HG03520 (cell line): ENCODE measurements at regions not wholly inside any gene's neighbourhood (a gene's known extent, or its start where the extent isn't known, plus 50 kb on each side); places are given as distances from the start of the nearest gene placed in this dataset.
A peak's percentile ranks its signal among the peaks of the same experiment; 100 is the strongest.
"Not testable (repeated sequence)": the region's sequence is repeated elsewhere in the genome, so short reads cannot be mapped to it uniquely, and the experiment has no call there.

Experiments used
- ATAC-seq: cut with Tn5 transposase; IDR thresholded peaks from one replicate; pipeline ENCODE4 v1.9.1; 2021; ENCODE audit warnings: mild to moderate bottlenecking, moderate library complexity; ENCODE audit not compliant: unreplicated experiment

DNA sequence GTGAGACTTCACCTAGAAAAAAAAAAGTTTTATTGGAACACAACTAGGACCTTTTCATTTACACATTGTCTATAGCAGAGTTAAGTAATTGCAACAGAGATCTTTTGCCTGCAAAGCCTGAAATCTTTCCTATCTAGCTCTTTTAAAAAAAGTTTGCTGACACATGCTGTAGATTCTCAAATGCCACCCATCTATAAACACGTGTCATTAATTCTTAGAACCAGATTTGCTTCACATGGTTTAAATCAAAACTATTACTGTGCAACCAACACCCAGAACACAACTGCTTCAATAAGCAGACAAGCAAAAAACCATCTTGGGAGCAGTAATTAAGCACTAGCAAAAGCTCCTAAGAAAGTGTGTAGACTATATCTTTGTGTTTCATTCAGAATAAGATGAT lies 55.0 kb downstream of the OXSM start:
- ATAC-seq, result no peak

DNA sequence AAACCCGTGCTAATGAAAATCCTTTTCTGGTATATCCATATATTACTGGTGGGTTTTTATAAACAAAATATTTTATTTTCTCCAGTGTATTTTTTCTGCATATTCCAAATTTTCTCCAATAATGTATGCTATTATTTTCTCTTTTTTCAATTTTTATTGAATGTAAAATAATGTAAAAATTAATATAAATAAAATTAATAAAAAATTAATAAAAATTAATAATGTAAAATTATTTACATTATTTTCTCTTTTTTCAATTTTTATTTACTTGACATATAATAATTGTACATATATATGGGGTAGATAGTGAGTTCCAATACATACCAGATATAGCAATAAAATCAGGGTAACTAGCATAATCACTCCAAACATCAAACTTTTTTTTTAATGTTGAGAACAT lies 56.4 kb downstream of the OXSM start:
- ATAC-seq, result no peak

DNA sequence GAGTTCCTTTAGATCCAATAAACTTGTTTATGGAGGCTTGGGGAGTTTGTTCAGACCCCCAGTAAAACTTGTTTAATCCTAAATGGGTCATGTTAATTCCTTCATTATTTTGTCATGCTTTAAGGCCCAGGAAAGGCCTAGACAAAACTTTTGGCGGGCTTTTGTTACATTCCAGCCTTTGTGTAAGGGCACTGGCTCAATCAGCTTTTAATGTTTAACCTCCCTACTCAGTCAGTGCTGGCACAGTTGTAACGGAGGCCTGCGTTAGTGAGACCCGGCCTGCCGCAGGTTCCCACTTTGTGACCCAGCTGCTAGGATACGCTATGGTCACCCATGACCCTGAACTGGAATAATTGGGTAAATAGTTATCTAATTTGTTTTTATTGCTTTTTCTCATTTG lies 59.2 kb downstream of the OXSM start:
- no peak for ATAC-seq

DNA sequence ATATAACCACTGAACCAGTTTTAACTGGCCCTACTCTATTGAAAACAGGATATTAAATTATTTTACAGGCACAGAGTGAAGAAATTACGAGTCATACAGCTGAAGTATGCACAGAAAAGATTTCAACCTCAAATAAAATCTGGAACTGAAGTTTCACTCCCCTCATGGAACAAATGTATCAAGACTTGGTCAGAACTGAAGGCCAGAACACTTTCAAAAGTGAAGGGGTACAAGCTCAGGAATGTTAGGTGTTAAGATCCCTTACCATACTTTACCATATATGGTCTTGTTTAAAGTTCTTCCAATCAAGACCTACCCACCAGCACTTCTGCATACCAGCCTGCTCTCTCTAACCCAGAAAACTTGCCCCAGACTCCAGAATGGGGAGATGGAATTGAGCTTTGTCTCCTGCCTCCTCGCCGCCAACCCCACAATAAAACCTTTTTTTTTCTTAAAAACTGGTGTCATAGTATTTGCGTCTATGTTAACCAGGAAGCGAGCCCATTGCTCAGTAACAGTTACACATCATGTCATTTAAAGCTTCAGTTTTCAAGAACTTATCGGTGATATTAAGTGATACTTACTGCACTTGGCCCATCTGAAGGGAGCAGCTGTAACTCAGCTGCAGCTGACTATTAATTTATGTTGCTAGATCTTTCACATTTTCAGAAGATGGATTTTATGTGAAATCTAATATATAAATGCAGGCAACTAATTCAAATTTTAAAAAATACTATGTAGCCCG lies 59.9 kb downstream of the OXSM start:
- no peak for ATAC-seq

DNA sequence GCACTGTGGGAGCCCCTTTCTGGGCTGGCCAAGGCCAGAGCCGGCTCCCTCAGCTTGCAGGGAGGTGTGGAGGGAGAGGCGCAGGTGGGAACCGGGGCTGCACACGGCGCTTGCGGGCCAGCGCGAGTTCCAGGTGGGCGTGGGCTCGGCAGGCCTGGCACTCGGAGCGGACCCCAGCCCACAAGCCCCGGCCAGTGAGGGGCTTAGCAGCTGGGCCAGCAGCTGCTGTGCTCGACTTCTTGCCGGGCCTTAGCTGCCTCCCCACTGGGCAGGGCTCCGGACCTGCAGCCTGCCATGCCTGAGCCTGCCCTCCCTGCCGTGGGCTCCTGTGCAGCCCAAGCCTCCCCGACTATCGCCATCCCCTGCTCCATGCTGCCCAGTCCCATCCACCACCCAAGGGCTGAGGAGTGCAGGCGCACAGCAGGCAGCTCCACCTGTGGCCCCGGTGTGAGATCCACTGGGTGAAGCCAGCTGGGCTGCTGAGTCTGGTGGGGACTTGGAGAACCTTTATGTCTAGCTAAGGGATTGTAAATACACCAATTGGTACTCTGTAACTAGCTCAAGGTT lies 61.9 kb downstream of the OXSM start:
- not testable (repeated sequence) for ATAC-seq

DNA sequence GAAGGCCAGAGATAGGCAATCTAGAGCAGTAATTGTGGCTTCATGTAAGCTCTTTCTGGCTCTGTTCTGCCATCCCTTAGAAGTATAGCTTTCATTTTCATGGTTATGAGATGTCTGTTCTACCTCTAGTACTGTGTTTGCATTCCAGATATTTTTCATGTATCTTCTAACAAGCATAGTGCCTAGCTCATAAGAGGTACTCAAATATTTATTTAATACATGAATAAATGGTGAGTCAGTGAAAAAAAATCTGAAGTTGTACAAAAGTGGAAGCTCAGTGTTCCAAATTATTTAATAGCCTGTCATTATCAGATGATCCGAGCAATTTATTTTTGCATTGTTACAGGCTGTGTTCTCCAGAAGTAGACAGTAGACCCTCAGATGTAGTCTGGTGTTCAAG lies 64.3 kb downstream of the OXSM start:
- no peak for ATAC-seq

DNA sequence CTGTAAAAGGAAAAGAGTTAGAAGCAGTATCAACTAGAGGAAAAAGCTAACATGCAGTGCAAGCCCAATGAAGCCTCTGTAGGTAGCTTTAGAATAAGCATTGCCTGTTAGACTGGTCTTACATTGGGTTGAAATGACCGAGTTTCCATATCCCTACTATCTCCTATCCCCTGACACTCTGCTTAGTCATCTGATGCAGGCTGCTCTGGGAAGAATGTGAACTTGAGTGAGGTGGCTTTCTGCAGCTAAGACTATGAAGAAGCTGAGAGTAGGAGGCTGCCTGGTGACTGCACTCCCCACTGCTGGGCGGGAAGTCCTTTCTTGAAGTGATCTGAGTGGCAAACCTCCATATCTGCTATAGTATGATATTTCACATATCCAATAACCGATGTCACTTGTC lies 64.7 kb downstream of the OXSM start:
- no peak for ATAC-seq

DNA sequence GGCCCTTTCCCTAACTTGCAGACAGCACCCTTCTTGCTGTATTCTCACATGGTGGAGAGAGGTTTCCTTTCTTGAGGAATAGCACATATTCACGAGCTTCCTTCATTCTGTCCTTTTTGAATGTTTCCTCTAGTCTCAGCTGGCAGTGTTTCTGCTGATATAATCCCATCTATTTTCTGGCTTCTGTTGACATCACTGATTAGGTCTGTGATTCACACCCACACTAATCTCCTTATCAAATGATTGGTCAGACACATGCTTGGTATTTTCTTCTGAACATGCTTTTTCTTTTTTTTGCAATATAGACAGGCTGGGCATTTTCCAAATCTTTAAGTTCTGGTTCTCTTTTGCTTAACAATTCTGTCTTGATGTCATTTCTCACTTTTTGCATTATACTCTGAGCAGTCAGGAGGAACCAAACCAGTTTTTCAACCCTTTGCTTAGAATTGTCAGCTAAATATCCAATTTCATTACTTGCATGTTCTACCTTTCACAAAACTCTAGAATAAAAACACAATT lies 65.4 kb downstream of the OXSM start:
- no peak for ATAC-seq

DNA sequence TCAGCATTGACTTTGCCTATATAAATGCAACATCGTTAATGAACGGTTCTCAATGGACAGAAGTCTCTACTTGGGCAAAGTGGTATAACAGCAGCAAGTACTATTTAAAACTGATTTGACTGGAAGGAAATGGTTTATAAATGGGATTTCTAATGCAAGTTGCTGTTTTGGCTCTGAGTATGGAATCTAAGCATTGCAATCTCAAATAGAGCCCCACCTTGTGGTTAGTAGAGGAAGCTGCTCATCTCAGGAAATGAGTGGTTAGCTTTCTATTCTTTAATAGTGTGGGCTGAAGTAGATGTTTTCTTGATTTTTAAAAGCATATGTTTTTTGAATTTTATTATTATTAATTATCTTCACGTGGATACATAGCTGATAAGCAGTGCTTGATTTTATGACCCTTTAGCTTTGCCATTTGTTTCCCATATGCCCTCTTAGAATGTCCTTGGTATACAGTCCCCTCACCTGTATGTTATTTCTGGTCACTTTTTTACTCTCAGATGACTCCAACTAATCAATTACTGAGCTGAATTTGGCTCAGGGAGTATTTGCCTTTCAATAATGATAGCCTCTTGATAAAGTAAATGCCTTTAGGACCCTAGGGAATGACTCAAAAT lies 67.1 kb downstream of the OXSM start:
- ATAC-seq, result peak; percentile 82

DNA sequence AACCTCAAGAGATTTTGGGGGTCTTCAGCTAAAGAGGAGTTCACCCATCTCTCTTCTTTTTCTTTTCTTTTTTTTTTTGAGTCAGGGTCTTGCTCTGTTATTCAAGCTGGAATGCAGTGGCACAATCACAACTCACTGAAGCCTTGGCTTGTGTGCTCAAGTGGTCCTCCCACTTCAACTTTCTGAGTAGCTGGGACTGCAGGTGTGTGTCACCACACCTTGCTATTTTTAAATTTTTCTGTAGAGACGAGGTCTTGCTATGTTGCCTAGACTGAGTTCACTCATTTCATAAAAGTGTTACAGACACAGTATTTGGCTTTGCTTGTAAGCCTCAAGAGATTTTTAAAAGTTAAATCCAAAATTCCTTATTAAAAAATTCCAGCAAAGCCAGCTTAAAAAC lies 71.7 kb downstream of the OXSM start:
- no peak for ATAC-seq

DNA sequence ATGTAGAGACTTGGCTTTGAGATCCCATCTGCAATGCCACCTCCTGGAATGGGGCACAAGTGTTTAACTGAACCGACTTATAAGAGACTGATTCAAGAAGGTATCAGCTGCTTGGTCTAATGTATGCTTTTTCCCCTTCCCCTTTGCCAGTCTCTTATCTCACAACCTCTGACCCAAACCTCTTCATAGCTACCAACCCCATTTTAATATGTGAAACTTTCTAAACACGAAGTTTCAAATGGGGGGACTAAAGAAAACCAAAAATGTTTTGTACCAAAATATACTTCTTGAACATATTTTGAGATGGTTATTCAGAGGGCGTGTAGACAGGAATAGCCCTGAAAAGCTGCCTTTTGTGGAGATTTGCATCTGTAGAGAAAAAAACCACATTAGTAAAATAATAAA lies 73.1 kb downstream of the OXSM start:
- ATAC-seq, result no peak

DNA sequence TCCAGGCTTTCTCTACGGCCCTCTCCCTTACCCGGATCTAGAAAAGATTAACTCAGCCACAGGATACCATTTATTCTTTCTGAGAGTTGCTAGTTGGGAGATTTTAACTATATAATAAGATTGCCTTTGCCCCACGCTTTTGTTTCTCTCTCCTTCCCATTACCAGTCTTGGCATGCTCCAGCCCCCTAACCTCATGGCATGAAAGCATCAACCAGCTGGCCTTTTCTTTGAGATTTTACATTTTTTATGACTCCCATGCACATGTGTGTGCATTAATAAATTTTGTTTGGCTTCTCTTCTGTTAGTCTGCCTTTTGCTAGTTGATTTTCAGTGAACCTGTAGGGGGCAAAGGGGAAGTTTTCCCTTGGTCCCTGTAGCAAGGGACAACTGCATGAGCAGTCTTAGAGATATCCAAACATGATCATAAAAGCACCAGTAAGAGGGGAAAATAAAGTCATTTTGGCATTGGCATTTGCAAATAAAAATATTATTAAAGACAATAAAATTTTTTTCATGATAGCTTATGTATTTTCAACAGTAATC lies 73.6 kb downstream of the OXSM start:
- ATAC-seq, result no peak

DNA sequence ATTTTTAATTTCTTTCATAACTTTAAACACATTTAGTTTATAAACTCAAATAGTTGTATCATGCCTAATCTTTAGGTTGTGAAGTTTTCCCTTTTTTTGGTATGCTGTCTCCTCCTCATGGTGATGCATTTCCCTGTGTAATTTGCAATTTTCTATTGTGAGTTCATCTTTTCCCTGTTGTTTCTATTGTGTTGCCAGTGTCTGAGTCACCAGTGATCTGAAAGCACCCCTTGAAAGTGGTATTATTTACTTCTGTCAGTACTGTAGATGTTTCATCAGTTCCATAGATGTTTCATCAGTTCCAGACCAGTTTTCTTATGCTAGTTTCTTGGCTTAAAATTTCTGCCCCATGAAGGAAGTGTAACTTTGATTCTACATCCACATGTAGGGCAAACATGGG lies 80.6 kb downstream of the OXSM start:
- ATAC-seq, result no peak

DNA sequence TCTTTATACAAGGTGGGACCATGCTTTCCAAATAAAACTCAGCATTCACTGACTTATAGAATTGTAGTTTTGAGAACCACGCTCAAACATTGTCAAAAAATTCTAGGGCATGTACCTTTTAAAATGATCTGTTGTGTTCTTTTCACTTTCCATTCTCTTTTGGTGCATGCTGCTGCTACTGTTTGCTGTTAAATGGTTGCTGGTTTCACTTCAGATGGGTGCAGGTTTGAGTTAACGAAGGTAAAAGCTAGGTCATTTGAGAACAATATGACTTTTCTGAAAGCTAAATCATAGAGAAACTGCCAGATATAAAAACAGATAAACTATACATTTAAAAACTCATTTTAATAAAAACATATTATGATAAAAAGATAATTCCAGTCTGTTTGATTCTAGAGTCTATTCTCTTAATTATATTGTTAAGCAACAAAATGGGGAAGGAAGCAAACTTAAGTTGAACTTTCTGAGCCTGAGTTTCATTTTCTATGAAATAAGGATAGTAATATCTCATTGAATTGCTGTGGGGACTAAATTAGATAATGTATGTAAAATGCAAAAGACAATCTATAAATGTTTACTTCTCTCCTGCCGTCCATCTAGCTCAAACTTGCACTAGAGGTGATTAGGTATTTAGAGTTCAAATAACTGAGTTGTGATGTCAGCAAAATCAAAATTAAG lies 82.4 kb downstream of the OXSM start:
- ATAC-seq, result peak; percentile 90

DNA sequence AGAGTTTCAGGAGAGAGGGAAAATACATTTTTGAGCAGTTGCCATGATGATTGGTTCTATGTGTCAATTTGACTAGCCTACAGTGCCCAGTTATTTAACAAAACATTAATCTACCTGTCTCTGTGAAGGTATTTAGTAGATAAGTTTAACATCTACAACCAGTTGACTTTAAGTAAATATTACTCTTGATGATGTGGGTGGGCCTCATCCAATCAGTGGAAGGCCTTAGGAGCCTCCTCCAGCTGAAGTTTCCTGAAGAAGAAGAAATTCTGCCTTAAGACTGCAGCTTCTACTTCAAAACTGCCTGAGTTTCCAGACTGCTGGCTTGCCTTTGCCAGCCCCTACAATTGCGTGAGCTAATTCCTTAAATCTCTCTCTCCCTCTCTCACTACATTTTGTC lies 93.6 kb downstream of the OXSM start:
- ATAC-seq, result no peak

DNA sequence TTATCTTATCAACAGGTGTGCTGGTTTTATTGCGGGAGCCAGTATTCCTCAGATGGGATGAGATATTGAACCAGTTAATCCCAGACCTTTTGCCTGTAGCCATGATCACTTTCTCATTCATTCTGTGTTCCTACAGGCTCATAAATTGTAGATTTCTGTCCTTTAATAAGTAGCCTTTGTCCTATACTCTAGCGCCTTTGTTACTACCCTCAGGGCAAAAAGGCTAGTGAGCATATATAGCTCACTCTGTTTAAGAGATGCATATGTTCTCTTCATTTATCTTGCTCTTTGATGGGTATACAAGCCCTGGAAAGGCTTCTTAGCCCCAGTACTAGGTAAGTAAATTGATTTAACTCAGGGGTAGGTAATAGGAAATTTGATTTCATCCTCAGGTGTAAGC lies 95.1 kb downstream of the OXSM start:
- ATAC-seq, result no peak

DNA sequence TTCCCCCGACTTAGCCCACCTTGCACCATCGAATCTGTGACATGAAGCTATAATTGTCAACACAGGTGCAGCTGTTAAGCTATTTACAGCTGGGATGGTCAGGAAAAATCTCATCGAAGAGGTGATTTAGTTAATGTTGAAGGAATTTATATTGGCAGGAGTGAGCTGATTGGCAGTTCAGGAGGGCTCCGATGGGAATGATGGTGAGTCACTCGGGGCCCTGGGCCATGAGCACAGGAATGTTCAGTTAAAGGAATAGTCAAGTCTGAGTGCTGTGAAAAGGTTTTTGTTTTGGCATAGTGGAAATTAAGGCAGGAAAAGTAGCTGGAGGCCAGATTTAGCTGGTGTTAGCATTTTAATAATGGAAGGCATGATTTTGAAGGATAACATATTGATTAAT lies 95.7 kb downstream of the OXSM start:
- ATAC-seq, result no peak

DNA sequence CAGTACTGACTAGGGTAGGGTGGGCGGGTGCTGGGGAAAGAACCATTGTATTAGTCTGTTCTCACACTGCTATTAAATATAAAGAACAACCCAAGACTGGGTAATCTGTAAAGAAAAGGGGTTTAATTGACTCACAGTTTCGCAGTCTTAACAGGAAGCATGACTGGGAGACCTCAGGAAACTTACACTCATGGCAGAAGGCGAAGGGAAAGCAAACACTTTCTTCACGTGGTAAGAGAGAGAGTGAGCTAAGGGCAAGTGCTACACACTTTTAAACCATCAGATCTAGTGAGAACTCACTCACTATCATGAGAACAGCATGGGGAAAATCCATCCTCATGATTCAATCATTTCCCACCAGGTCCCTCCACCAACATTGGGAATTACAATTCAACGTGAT lies 98.0 kb downstream of the OXSM start:
- no peak for ATAC-seq

DNA sequence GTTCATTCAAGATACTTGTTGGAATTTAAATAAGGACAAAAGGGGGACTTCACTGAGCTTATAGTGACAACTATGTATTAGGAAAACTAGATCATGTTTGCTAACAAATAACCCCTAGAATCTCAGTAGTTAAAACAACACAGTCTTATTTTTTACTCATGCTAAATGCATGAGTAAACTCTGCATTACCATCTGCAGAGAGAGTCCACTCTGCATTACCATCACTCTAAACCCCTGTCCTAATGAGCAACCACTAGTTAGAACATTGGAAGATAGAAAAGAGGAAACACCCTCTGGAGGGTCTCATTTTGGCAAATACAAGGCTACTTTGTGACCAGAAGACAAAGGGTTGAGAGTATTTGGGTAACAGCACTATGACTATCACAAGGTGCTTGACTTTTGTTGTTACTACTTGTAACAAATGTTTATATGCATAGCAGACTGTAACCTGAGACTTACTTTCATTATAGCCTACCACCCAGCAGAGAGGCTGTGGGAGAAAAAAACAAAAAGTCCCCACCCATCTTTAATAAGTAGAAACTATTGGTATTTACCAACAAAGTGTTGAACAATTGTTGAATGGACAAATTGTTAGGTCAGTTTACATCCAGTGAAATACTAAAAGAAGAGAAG lies 99.1 kb downstream of the OXSM start:
- ATAC-seq, result no peak

DNA sequence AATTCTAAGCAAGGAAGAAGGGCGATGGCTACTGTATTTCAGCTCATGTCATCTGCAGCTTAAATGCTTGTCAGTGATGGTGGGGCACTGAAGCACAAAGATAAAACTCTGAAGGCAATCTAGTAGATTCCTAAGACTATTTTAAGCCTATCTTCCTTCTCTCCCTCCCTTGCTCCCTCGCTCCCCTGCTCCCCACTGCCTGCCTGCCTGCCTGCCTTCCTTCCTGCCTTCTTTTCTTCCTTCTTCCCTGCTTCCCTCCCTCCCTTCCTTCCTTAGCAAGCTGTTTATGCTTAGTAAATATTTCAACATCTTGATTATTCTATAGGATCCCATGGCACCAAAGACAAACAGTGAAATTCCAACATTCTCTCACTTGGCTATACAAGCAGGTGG lies 99.6 kb downstream of the OXSM start:
- ATAC-seq, result no peak

DNA sequence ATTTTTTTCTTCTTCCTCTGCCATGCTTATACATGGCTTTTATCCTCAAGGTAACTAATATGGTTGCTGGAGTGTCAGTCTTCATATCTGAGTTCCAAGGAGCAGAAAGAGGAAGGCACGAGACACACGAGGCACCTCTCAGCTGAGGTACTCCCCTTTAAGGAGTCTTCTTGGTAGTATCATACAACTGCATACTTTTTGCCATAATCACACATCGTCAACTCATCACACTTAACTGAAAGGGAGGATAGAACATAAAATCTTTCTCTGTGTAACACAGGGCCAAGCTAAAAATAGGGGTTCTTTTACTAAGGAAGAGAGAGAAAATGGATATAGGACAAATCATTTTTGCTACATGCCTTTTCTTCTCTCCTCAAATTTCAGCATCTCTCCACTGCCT lies 104.2 kb downstream of the OXSM start:
- ATAC-seq, result no peak
